Astrocyte (in vitro differentiated cells and primary cell): ENCODE measurements at regions not wholly inside any gene's neighbourhood (a gene's known extent, or its start where the extent isn't known, plus 50 kb on each side); places are given as distances from the start of the nearest gene placed in this dataset.
A peak's percentile ranks its signal among the peaks of the same experiment; 100 is the strongest.

ENCODE experiments used
- DNase-seq: peaks from one replicate; pipeline ENCODE4 v3.0.0-alpha.2; 2010; ENCODE audit warnings: low read depth
- FAIRE-seq: peaks from 2 replicates; lab custom pipeline; 2011; peaks lifted over from hg19 to GRCh38; lab: Jason Lieb, UNC
- H2AFZ ChIP-seq: 2 replicates; pipeline ENCODE4 v1.6.0; 2012; ENCODE audit warnings: low read depth, low read length, inconsistent platforms
- H3K27ac ChIP-seq: 2 replicates; pipeline ENCODE4 v1.5.1; 2011; ENCODE audit warnings: low read depth, low read length, inconsistent platforms
- H3K27me3 ChIP-seq: 2 replicates; pipeline ENCODE4 v1.6.0; 2011; ENCODE audit warnings: low read length, inconsistent platforms; ENCODE audit not compliant: insufficient read depth
- H3K36me3 ChIP-seq: 2 replicates; pipeline ENCODE4 v1.5.1; 2011; ENCODE audit warnings: low read length, inconsistent platforms; ENCODE audit not compliant: insufficient read depth
- H3K4me1 ChIP-seq: 2 replicates; pipeline ENCODE4 v1.5.1; 2011; ENCODE audit warnings: low read length, inconsistent platforms; ENCODE audit not compliant: insufficient read depth
- H3K4me2 ChIP-seq: 2 replicates; pipeline ENCODE4 v1.6.0; 2012; ENCODE audit warnings: low read length, inconsistent platforms
- H3K4me3 ChIP-seq: 2 replicates; pipeline ENCODE4 v1.5.1; 2011; ENCODE audit warnings: low read depth, mild to moderate bottlenecking, low read length, inconsistent platforms; ENCODE audit not compliant: insufficient read depth
- H3K79me2 ChIP-seq: 2 replicates; pipeline ENCODE4 v1.6.0; 2012; ENCODE audit warnings: mild to moderate bottlenecking, low read length, inconsistent platforms; ENCODE audit not compliant: insufficient read depth
- H3K9ac ChIP-seq: 2 replicates; pipeline ENCODE4 v1.6.0; 2012; ENCODE audit warnings: mild to moderate bottlenecking, low read length, inconsistent platforms
- H3K9me3 ChIP-seq: 2 replicates; pipeline ENCODE4 v1.5.1; 2012; ENCODE audit warnings: low read depth, mild to moderate bottlenecking, low read length, inconsistent platforms; ENCODE audit not compliant: insufficient read depth
- H4K20me1 ChIP-seq: 2 replicates; pipeline ENCODE4 v1.6.0; 2012; ENCODE audit warnings: low read length, inconsistent platforms; ENCODE audit not compliant: insufficient read depth
- H3K27ac Mint-ChIP-seq: one replicate; pipeline ENCODE4 v1.8.0; 2021; ENCODE audit warnings: mild to moderate bottlenecking, mixed read lengths; ENCODE audit not compliant: unreplicated experiment
- H3K27me3 Mint-ChIP-seq: one replicate; pipeline ENCODE4 v1.8.0; 2021; ENCODE audit warnings: low read depth, mixed read lengths; ENCODE audit not compliant: unreplicated experiment
- H3K36me3 Mint-ChIP-seq: one replicate; pipeline ENCODE4 v1.8.0; 2021; ENCODE audit warnings: low read depth, mixed read lengths; ENCODE audit not compliant: unreplicated experiment
- H3K4me1 Mint-ChIP-seq: one replicate; pipeline ENCODE4 v1.8.0; 2021; ENCODE audit warnings: low read depth, mixed read lengths; ENCODE audit not compliant: unreplicated experiment
- H3K4me3 Mint-ChIP-seq: one replicate; pipeline ENCODE4 v1.8.0; 2021; ENCODE audit warnings: mild to moderate bottlenecking, moderate library complexity, mixed read lengths; ENCODE audit not compliant: unreplicated experiment
- H3K9me3 Mint-ChIP-seq: one replicate; pipeline ENCODE4 v1.8.0; 2021; ENCODE audit warnings: mild to moderate bottlenecking, mixed read lengths; ENCODE audit not compliant: unreplicated experiment
- CTCF ChIP-seq: IDR thresholded peaks from 2 replicates; pipeline ENCODE4 v1.5.1; 2011; ENCODE audit warnings: low read depth, mild to moderate bottlenecking, inconsistent platforms, low read length, moderate library complexity; ENCODE audit not compliant: insufficient read depth
- EZH2 ChIP-seq: IDR thresholded peaks from 2 replicates; pipeline ENCODE4 v1.6.1; 2012; ENCODE audit warnings: mild to moderate bottlenecking, low read length, inconsistent platforms; ENCODE audit not compliant: insufficient read depth

- no peak overlapping the region for H3K4me3 Mint-ChIP-seq
- Histone ChIP-seq H3K4me1 (peaks cover 23% of the 10 kb centered on the region), H4K20me1 (no peaks in the 10 kb centered on the region), H2AFZ (peak overlapping the region; percentile 28), H3K4me3 (no peak overlapping the region), H3K9ac (peak overlapping the region; percentile 47), H3K9me3 (no peaks in the 10 kb centered on the region), H3K27me3 (no peaks in the 10 kb centered on the region), H3K4me2 (peak overlapping the region; percentile 68), H3K79me2 (no peaks in the 10 kb centered on the region), H3K36me3 (no peaks in the 10 kb centered on the region), H3K27ac (peak overlapping the region; percentile 85)
- H3K4me1 Mint-ChIP-seq, result peaks cover 26% of the 10 kb centered on the region
- no peak for FAIRE-seq
- TF ChIP-seq EZH2 (no peak), CTCF (no peak)
- no peaks in the 10 kb centered on the region for H3K27me3 Mint-ChIP-seq
- no peaks in the 10 kb centered on the region for H3K36me3 Mint-ChIP-seq
- DNase-seq, result peak; percentile 49
- no peaks in the 10 kb centered on the region for H3K9me3 Mint-ChIP-seq
- peak overlapping the region; percentile 90 for H3K27ac Mint-ChIP-seq
Observed at GRCh38 chr2:48107326-48107925, 201.1 kb upstream of the FBXO11 start.

GRCh38 chr2:48108455-48108854 is 202.2 kb upstream of the FBXO11 start:
- peaks cover 23% of the 10 kb centered on the region for H3K4me1 ChIP-seq
- Mint-ChIP-seq H3K27ac (no peak overlapping the region), H3K4me3 (no peak overlapping the region), H3K9me3 (no peaks in the 10 kb centered on the region), H3K36me3 (no peaks in the 10 kb centered on the region), H3K27me3 (no peaks in the 10 kb centered on the region), H3K4me1 (peaks cover 26% of the 10 kb centered on the region)
- H3K9me3 ChIP-seq, result no peaks in the 10 kb centered on the region
- no peaks in the 10 kb centered on the region for H4K20me1 ChIP-seq
- H3K4me2 ChIP-seq, result no peak overlapping the region
- DNase-seq (no peak), FAIRE-seq (no peak)
- H3K4me3 ChIP-seq, result no peak overlapping the region
- no peak overlapping the region for H3K27ac ChIP-seq
- no peak overlapping the region for H2AFZ ChIP-seq
- no peak overlapping the region for H3K9ac ChIP-seq
- no peaks in the 10 kb centered on the region for H3K79me2 ChIP-seq
- TF ChIP-seq CTCF (no peak), EZH2 (no peak)
- no peaks in the 10 kb centered on the region for H3K36me3 ChIP-seq
- no peaks in the 10 kb centered on the region for H3K27me3 ChIP-seq

GRCh38 chr2:48109491-48110204 is 203.3 kb upstream of the FBXO11 start:
- Histone ChIP-seq H3K27me3 (no peaks in the 10 kb centered on the region), H3K9ac (no peak overlapping the region), H3K4me3 (no peak overlapping the region), H2AFZ (no peak overlapping the region), H3K4me1 (peaks cover 23% of the 10 kb centered on the region), H3K9me3 (no peaks in the 10 kb centered on the region), H3K79me2 (no peaks in the 10 kb centered on the region), H4K20me1 (no peaks in the 10 kb centered on the region), H3K27ac (no peak overlapping the region), H3K4me2 (no peak overlapping the region), H3K36me3 (no peaks in the 10 kb centered on the region)
- no peak overlapping the region for H3K27ac Mint-ChIP-seq
- no peaks in the 10 kb centered on the region for H3K27me3 Mint-ChIP-seq
- peaks cover 30% of the 10 kb centered on the region for H3K4me1 Mint-ChIP-seq
- no peaks in the 10 kb centered on the region for H3K36me3 Mint-ChIP-seq
- H3K9me3 Mint-ChIP-seq, result peaks cover under 1% of the 10 kb centered on the region
- DNase-seq, result no peak
- no peak for FAIRE-seq
- H3K4me3 Mint-ChIP-seq, result no peak overlapping the region
- TF ChIP-seq CTCF, result no peak
- TF ChIP-seq EZH2, result no peak
